IPS-18c (cell line): ENCODE measurements at regions not wholly inside any gene's neighbourhood (a gene's known extent, or its start where the extent isn't known, plus 50 kb on each side); places are given as distances from the start of the nearest gene placed in this dataset.

ENCODE experiments used
- H3K4me3 ChIP-seq: 2 replicates; pipeline ENCODE4 v1.7.0; 2013; ENCODE audit warnings: low read depth, mild to moderate bottlenecking, low read length, moderate library complexity; ENCODE audit not compliant: insufficient read depth
- H3K9me3 ChIP-seq: one replicate; pipeline ENCODE4 v1.6.1; 2013; ENCODE audit warnings: mild to moderate bottlenecking, low read length, moderate library complexity; ENCODE audit not compliant: control insufficient read depth, insufficient read depth

DNA sequence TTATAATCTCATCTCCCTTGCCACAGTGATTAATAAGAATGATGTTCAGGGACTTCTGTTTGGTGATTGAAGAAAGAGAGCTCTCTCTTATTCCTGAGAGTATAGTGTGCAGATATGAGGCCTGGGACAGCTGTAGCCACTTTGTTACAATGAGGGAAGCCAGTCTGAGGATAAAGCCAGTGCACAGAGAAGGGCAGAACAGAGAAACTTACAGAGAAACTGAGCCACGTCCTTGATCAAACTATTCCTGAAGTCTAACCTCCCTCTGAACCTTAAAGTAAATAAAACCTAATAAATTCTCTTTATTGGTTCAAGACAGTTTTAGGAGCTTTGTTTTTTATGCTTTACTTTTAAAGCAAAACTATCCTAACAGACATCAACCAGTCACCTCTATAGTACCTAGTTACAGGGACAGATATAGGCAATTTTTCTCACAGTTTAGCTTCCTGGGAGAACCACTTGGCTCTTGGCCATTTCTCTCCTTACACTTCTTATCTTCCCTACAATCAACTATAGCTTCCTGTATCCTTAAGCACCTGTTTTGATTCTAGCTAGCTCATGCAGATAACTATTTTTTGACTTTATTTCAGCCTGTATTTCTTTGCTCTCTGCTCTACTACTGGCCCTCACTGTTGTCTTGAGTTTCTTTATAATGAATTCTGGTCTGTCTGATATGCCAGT is 284.4 kb downstream of the SHQ1 start:
- Histone ChIP-seq H3K4me3 (no peak overlapping the region), H3K9me3 (peaks cover 2% of the 10 kb centered on the region)

- no peak overlapping the region for H3K4me3 ChIP-seq
- peaks cover 2% of the 10 kb centered on the region for H3K9me3 ChIP-seq
Observed at GRCh38 chr3:72560846-72561675, 287.2 kb downstream of the SHQ1 start.

GRCh38 chr3:72559385-72559784 is 288.9 kb downstream of the SHQ1 start:
- H3K4me3 ChIP-seq: no peak overlapping the region
- H3K9me3 ChIP-seq: peaks cover 2% of the 10 kb centered on the region

DNA sequence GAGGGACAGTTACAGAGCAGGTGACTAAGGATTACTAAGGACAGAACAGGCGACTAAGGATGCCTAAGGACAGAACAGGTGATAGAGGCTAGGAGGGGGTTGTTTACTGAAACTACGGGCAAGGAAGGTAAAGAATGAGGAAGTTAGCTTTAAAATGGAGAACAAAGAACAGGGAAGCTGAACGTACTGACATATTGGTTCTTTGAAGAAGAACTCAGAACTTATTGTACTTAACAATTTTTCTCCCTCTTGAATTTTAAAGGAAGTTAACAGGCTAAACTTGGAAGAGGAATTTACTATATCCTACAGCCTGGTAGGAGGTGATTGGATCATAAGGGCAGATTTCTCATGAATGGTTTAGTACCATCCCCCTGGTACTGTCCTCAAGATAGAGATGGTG is 290.2 kb downstream of the SHQ1 start:
- Histone ChIP-seq H3K9me3 (peaks cover 2% of the 10 kb centered on the region), H3K4me3 (no peak overlapping the region)

DNA sequence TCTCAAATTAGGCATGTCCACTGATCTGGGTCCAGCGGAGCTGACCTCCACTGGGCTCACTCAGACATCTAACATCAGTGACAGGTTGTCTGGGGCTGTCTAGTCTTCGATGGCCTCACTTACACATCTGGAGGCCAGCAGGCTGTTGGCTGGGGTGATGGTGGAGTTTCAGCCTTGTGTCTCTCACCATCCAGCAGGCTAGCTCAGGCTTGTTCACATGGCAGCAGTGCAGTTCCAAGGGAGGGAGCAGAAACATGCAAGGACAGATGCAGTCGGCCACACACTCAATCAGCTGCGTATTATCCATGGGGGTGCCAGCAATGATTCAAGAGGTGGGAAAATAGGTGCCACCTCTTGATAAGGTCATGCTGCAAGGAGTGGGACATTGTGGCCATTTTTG is 292.5 kb downstream of the SHQ1 start:
- Histone ChIP-seq H3K4me3 (no peak overlapping the region), H3K9me3 (no peaks in the 10 kb centered on the region)

- Histone ChIP-seq H3K9me3 (no peaks in the 10 kb centered on the region), H3K4me3 (no peak overlapping the region)
Observed at GRCh38 chr3:72554689-72555088, 293.6 kb downstream of the SHQ1 start.

DNA sequence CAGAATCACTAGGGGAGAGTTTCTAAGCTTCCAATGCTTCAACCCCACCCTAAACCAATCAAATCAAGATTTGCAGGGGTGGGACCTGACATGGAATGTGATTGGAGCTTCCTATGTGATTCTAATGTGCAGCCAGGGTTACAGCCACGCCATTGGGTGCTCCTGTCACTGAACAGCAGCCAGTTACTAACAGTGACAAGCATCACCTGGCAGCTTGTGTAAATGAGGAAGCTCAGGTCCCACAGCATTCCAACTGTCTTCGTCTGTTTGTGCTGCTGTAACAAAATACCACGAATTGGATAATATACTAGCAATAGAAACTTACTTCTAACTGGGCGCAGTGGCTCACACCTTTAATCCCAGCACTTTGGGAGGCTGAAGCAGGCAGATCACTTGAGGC is 294.9 kb downstream of the SHQ1 start:
- H3K4me3 ChIP-seq: no peak overlapping the region
- H3K9me3 ChIP-seq: no peaks in the 10 kb centered on the region

DNA sequence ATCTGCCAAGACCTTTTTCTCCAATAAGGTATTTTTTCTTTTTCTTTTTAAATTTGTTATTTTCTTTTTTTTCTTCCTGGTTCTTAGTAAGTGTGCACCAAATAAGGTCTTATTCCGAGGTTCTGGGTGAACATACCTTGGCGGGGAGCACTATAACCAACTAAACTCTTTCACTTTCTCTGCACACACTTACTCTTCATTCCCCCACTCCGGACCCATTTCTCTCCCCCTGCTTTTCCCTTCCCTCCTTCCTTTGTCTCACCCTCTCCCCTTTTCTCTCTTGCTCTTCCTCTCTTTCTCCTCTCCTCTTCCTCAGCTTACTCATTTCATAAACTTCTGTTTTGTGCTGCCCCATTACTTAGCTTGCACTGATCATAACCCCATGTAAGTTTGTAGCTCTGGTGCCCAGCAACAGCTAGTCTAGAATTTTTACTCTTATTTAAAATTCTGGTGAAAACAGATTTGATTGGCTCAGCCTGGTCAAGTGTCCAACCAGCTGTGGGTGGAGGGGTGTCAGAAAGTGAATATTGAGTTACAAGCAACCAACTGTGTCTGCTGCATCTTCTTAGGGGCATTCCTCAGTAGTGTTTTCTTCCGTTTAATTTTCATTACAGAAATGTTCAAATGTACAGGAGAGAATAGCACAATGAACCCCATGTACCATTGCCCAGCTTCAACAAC is 297.5 kb downstream of the SHQ1 start:
- Histone ChIP-seq H3K9me3 (no peaks in the 10 kb centered on the region), H3K4me3 (no peak overlapping the region)

- H3K4me3 ChIP-seq: no peak overlapping the region
Observed at GRCh38 chr3:72549761-72550581, 298.3 kb downstream of the SHQ1 start.

GRCh38 chr3:72548981-72549380 is 299.3 kb downstream of the SHQ1 start:
- no peak overlapping the region for H3K4me3 ChIP-seq
- no peaks in the 10 kb centered on the region for H3K9me3 ChIP-seq

More at GRCh38 chr3:72549761-72550581, 298.3 kb downstream of the SHQ1 start:
- H3K9me3 ChIP-seq: no peaks in the 10 kb centered on the region

DNA sequence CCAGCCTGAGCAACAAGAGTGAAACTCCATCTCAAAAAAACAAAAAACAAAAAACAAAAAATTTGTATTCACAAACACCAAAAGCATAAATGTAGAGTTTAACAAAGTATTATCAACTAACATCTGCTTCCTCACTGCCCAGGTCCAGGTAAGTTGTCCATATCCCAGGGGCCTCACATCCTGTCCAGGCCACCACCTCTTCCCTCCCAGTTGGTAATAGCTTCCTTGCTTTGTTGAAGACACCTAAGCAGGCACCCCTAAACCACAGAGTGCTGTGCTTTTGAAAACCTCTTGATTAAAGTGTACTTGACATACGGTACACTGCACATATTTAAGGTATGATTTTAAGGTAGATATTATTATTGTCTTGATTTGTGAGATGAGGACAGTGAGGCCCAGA is 299.8 kb downstream of the SHQ1 start:
- Histone ChIP-seq H3K9me3 (no peaks in the 10 kb centered on the region), H3K4me3 (no peak overlapping the region)

DNA sequence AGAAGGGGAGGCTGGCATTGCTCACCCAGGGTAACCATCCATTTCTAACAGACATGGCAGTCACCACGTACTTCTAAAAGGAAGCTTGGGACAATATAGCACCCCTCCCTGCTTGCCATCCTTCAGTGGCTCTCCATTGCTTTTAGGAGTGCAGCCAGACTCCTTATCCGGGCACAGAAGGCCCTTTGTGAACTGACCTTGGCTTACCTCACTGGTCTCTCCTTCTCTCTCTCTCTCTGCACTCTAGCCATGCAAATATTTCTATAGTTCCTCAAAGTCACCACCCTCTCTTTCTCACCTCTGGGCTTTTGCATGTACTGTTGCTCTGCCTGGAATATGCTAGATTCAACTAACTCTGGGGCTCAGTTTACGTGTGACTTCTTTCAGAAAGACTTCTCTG is 301.1 kb downstream of the SHQ1 start:
- Histone ChIP-seq H3K9me3 (no peaks in the 10 kb centered on the region), H3K4me3 (no peak overlapping the region)

- H3K4me3 ChIP-seq: no peak overlapping the region
- H3K9me3 ChIP-seq: no peaks in the 10 kb centered on the region
Observed at GRCh38 chr3:72544239-72544638, 304.0 kb downstream of the SHQ1 start.

DNA sequence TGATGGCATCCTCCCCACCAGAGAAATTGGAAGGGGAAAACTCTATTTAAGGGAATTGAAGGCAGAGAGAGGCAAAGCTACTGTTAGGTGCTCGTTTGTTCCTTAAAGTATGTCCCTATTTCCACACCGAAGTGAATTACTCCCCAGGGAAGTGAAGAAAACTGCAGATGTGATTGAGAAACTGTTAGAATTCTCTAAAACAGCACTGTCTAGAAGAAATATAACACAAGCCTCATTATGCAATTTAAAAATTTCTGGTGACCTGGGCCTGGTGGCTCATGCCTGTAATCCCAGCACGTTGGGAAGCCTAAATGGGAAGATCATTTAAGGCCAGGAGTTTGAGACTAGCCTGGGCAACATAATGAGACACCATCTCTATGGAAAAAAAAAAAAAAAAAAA is 305.0 kb downstream of the SHQ1 start:
- Histone ChIP-seq H3K9me3 (no peaks in the 10 kb centered on the region), H3K4me3 (no peak overlapping the region)

GRCh38 chr3:72542781-72543180 is 305.5 kb downstream of the SHQ1 start:
- Histone ChIP-seq H3K4me3 (no peak overlapping the region), H3K9me3 (no peaks in the 10 kb centered on the region)

DNA sequence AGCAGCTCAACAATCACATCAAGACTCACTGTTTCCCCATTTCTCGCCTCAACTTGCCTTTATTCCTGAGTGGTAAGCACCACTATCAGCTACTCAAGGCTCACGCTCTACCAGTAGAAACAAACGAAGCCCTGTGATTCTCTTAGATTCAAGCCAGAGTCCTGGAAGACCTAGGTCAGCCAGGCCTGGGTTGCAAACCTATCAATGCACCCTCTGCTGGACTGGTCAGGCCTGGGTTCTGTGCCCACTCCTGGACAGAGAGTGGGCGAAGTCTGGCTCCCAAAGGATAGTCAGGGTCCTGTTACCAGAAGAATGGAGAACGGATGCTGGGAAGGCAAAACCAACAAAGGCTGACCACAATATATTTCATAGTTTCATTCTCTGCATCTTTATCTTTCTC is 308.4 kb downstream of the SHQ1 start:
- no peaks in the 10 kb centered on the region for H3K9me3 ChIP-seq
- H3K4me3 ChIP-seq: no peak overlapping the region

DNA sequence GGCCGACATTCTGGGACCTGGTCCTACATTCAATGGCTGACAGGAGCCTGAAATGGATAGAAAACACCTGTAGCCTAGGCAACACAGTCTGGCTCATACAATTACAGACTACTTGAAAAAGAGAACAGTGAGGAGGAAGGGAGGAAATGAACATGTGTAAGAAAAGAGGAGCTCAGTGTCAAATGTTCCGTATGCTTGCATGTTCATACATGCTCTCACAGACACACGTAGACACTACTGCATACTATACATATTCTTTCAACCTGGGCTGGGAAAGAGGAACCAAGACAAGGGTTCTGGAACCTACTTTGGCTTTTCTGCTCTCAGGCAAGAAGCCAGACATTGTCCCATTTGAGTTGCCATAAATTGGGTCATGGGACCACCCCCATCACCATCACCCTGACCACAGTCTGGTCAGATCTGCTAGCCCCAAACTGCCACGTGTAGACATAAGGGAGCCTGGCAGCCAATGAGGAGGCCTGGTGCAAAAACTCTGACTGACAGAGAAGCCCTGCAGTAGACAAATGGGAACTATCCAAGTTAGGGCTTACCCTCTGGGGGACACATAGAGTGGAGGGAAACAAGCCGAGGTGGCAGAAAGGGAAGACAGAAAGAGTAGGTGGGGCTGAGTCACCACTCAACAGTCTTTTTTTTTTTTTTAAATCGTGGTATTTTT is 310.0 kb downstream of the SHQ1 start:
- Histone ChIP-seq H3K4me3 (no peak overlapping the region), H3K9me3 (no peaks in the 10 kb centered on the region)
